ENCODE measurements at regions not wholly inside any gene's neighbourhood (a gene's known extent, or its start where the extent isn't known, plus 50 kb on each side); places are given as distances from the start of the nearest gene placed in this dataset.
"Not testable (repeated sequence)": the region's sequence is repeated elsewhere in the genome, so short reads cannot be mapped to it uniquely, and the experiment has no call there.

GRCh38 chr7:109497053-109497452 is 927.4 kb downstream of the DNAJB9 start:
- no peak for DNase-seq

- no peak for DNase-seq
These were observed 928.5 kb downstream of the DNAJB9 start for GRCh38 chr7:109498131-109498530.

DNA sequence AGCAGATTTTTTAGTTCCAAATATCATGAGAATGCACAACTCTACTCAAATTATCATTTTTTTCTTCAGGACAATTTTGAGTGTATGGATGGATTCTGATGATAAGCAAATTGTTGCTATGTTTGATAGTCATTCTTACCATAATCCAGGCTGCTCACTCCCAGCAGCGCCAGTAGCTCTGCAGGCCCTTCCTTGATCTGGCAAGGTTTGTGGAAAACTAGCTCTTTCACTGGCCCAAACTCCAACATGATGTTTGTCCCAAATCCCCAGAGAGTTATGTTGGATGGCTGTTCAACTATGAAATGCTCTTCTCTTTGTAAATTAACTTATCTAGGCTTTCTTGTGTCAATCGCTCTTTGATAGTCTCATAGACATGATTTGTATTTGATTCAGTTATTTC is 933.7 kb downstream of the DNAJB9 start:
- DNase-seq: no peak

GRCh38 chr7:109522585-109522984 is 952.9 kb downstream of the DNAJB9 start:
- no peak for DNase-seq

DNA sequence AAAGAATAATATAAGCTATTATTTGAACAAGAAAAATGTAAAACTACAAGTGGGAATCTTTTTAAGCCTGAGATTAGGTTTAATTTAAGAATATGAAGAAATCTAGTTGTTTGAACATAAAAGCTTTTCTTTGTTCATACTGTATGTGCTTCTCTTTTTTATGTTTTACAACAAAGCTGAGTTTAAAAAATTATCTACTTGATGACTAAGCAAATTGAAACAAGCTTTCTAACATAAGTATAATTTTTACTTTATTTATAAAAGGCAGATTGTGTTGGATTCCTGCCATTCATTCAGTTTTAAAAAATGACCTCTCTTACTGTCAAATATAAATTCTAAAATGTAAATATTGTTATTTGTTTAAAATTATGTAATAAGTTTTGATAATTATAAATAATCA is 958.2 kb downstream of the DNAJB9 start:
- DNase-seq: no peak

DNA sequence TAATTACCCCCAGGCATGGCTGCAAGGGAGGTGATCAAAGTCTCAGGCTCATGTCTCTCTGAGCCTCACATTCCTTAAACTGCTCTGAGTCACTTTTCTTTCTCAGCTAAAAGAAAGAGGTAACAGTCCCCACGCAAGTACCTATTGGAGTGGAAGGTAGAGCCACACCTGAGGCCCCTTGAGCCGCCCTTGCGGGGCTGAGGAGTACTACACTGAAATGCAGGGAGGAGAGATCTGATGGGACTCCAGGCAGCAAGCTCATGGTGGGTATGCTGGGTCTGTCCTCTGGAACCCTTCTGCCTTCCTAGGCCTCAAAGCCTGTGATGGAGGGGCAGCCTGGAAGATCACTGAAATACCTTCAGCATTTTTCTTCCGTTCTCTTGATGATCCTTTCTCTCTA is 960.0 kb downstream of the DNAJB9 start:
- DNase-seq: no peak

GRCh38 chr7:109532262-109532992 is 962.8 kb downstream of the DNAJB9 start:
- no peak for DNase-seq

DNA sequence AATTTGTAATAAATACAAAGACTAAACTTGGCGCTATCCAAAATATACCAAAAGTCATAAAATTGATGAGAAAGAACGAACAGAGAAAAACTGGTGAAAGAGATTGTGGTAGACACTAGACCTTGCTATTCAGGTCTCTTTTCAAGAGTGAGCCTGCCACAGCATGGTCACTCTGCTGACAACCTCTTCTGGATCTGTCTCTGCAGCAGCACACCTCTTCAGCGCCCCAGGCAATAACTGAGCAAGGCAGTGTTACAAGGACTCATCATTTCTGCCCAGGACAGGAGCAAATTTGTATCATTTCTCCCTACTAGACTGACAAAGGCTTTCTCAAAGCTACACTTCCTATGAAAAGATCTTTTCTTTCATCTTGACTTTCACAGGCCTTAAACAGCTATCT is 976.0 kb downstream of the DNAJB9 start:
- no peak for DNase-seq

- peak; percentile 28 for DNase-seq
These were observed 980.0 kb downstream of the DNAJB9 start for GRCh38 chr7:109549471-109550193.

GRCh38 chr7:109552017-109552416 is 982.3 kb downstream of the DNAJB9 start:
- DNase-seq: no peak

GRCh38 chr7:109577265-109577664 is 1007.6 kb downstream of the DNAJB9 start:
- DNase-seq: no peak

- no peak for DNase-seq
These were observed 1010.2 kb downstream of the DNAJB9 start for GRCh38 chr7:109579901-109580300.

DNA sequence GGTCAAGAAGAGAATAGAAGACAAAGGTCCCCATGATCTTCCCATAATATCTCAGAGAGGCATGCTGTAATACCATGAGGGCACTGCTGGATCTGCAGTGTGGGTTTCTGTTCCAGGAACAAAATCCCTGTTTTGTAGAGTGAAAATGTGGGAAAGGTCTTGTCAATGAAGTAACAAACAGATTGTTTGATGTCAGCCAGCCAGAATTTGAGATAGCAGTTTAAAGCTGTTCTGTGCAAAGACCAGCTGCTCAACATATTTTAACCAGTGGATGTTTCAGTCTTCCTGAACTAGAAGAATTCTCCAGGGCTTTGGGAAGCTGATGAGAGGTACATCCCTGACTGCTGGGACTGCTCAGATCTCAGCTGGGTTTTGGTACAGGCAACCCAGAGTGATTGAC is 1012.5 kb downstream of the DNAJB9 start:
- no peak for DNase-seq

DNA sequence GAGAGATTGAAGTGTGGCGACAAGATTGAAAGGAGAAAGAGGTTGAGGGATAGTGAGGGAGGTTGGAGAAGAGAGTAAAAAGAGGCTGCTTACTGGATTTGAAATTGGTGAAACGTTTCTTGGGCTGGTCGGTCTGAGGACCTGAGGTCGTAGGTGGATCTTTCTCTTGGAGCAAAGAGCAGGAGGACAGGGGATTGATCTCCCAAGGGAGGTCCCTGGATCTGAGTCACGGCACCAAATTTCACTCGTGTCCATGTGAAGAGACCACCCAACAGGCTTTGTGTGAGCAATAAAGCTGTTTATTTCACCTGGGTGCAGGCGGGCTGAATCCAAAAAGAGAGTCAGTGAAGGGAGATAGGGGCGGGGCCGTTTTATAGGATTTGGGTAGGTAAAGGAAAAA is 1027.3 kb downstream of the DNAJB9 start:
- not testable (repeated sequence) for DNase-seq

DNA sequence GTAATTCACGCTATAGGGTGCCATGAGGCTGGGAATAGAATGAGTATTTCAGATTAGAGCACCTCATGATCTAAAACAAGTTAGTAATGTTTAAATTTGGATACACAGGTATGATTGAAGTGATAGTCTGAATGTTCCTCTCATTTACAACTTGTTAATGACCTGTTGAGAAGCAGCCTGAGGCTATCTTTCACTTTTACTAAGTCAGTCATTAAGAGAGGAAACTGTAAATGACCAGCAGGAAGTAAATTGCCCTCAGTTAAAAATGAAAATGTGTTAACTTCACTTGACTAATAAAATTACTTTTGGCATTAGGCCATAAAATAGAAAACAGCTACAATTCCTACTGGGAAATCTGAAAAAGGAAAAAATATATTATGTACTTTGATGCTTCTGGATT is 1042.0 kb downstream of the DNAJB9 start:
- no peak for DNase-seq

- no peak for DNase-seq
These were observed 1046.9 kb downstream of the DNAJB9 start for GRCh38 chr7:109616551-109617069.

- no peak for DNase-seq
These were observed 1052.6 kb downstream of the DNAJB9 start for GRCh38 chr7:109622320-109622719.

DNA sequence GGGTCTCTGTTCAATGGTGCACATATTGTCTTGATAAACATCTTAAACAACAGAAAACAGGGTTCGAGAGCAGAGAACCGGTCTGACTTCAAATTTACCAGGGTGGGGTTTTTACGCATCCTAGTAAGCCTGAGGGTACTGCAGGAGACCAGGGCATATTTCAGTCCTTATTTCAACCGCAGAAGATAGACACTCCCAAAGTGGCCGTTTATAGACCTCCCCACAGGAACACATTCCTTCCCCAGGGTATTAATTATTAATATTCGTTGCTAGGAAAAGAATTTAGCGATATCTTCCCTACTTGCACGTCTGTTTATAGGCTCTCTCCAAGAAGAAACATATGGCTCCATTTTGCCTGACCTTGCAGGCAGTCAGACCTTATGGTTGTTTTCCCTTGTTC is 1063.2 kb downstream of the DNAJB9 start:
- not testable (repeated sequence) for DNase-seq

DNA sequence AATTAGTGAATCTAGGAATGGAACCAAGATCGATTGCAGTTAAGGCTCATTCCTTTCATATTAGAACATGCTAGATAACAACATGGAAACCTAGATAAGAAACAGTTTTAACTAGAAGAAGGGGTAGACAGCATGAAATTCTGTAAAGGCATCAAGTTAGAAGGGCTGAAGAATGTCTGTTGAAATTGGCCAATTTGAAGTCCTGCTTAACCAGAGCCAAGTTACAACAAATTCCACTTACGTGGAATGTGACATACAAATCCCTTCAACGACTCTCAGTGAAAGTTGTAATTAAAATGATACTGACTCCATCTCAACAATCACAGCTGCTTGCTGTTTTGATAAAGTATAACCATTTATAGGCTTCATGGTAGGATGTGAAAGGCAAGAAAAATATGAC is 1065.7 kb downstream of the DNAJB9 start:
- no peak for DNase-seq

DNA sequence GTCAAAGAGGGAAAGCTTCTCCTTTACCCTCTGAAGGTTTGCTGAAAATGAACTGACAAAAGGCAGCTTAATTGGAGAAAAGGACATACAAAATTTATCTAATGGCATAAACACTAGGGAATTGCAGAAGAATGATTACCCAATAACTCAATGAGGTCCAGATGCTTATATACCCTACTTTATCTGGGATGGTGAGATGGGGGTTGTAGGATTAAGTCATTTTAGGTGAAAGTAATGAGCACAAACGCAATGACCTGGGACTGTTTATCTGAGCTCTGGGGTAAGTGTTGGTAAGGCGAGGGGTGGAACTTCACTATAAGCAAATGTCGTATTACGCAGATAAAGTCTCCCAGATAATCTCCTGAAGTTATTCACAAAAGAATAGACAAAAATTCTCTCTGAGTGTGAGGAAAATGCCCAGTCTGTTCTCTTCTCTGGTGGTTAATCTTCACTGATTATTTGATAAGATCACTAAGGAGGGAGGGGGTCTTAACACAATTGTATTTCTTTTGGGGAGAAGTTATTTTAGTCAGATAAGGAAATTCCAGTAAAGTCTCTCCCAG is 1067.8 kb downstream of the DNAJB9 start:
- no peak for DNase-seq

DNA sequence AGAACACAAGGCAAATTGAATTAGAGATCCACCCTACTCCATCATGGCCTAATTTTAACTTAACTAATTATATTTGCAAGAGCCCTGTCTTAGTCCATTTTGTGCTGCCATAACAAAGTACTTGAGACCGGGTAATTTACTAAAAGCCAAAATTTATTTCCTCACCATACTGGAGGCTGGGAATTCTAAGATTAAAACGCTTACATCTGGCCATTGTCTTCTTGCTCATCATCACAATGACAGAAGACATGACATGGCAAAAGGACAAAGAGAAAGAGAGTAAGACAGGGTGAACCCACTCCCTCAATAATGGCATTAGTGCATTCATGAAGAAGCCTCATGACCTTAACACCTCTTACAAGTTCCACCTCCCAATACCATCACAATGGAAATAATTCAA is 1068.6 kb downstream of the DNAJB9 start:
- DNase-seq: no peak

GRCh38 chr7:109639561-109639960 is 1069.9 kb downstream of the DNAJB9 start:
- DNase-seq: no peak

- no peak for DNase-seq
These were observed 1071.8 kb downstream of the DNAJB9 start for GRCh38 chr7:109641445-109641844.

DNA sequence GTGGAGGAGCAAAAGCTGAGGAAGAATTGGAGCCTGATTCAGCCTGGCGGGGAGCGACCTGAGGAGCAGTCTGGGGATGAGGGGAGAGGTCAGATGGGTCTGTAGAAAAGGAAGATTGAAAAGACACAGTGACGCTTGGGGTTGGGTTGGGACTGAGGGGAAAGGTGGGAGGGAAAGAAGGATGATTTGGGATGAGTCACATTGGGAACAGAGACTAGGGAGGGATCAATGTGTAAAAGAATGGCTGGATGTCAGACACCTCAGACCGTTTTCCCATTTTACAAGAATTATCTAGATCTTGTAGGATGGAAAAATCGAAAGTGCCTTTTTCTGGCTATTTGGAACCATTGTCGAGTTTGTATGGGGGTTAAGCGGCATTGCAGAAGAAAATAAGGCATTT is 1076.5 kb downstream of the DNAJB9 start:
- no peak for DNase-seq
